Fibroblast of lung (primary cell): ENCODE measurements at regions not wholly inside any gene's neighbourhood (a gene's known extent, or its start where the extent isn't known, plus 50 kb on each side); places are given as distances from the start of the nearest gene placed in this dataset.

Experiments
- EZH2 ChIP-seq: IDR thresholded peaks from 2 replicates; pipeline ENCODE4 v1.5.1; 2012; ENCODE audit warnings: low read length, control low read depth, mild to moderate bottlenecking; ENCODE audit errors: missing control alignments
- TF ChIP-seq, protein P1 (sequence below), 2 donors: IDR thresholded peaks in 1 of 2; conservative IDR thresholded peaks in 1 of 2; 1 replicate in 1 of 2; 2 replicates in 1 of 2; pipeline ENCODE4 v1.5.1; 2011 to 2012; ENCODE audit warnings: low read length in 2 of 2, control low read depth in 1 of 2, inconsistent platforms in 1 of 2, low read depth in 1 of 2, mild to moderate bottlenecking in 1 of 2

DNA sequence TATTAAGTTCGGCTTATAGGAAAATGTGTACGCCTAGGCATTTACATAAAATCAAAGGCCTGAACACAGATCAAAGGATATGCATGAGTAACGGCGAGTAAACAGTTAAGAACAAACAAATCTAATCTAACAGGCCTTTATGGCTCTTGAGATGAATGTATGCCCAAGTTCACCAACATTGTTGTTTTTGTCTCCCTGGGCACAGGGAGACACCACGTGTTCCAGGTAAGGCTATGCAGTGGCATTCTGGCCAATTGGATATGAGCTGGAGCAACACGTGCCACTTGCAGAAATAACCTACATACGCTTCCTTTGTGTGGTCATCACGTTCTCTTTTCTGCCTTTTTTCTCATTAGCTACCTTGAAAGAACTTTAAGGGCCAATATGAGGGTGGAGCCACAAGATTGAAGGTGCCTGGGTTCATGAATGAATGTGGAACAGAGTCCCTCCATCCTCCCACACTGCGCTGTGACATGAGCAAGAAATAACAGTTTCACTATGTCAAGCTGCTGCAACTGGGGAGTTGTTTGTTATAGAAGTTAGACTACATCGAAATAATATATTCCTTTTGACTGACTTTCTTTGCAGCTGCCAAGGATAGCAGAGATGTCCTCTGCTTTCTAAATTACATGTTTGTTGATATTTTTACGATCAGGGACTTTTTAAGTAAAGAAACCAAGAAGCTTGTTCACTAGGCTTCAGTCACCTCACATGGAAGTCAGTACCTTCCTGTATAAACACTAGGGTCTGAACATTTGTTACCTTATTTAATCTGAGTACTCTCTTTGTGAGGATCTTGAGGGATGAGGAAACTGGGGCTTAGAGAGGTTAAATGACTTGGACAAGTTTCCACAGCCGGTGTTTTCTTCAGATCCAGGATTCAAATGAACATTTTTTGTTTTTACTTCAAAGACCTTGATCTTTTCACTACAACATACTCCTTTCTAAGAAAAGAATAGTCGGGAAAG, 427.5 kb upstream of the TBL1XR1 start:
- TF ChIP-seq, protein P1, sequence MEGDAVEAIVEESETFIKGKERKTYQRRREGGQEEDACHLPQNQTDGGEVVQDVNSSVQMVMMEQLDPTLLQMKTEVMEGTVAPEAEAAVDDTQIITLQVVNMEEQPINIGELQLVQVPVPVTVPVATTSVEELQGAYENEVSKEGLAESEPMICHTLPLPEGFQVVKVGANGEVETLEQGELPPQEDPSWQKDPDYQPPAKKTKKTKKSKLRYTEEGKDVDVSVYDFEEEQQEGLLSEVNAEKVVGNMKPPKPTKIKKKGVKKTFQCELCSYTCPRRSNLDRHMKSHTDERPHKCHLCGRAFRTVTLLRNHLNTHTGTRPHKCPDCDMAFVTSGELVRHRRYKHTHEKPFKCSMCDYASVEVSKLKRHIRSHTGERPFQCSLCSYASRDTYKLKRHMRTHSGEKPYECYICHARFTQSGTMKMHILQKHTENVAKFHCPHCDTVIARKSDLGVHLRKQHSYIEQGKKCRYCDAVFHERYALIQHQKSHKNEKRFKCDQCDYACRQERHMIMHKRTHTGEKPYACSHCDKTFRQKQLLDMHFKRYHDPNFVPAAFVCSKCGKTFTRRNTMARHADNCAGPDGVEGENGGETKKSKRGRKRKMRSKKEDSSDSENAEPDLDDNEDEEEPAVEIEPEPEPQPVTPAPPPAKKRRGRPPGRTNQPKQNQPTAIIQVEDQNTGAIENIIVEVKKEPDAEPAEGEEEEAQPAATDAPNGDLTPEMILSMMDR (conservative IDR thresholded peaks at IDR 0.05 in 1 of 2, IDR thresholded peaks at IDR 0.05 in 1 of 2; ENCODE audit: low read depth in 1 of 2, low read length in 2 of 2) = no peak
- TF ChIP-seq EZH2 = no peak
